DND-41 (cell line): ENCODE measurements at regions not wholly inside any gene's neighbourhood (a gene's known extent, or its start where the extent isn't known, plus 50 kb on each side); places are given as distances from the start of the nearest gene placed in this dataset.

Experiments
- ATAC-seq: fragments of 200-7000 bp; cut with Tn5 transposase; 3 replicates; pipeline ENCODE4 v1.9.1; 2021; ENCODE audit warnings: low read depth; ENCODE audit not compliant: insufficient read depth
- DNase-seq: peaks from one replicate; pipeline ENCODE4 v3.0.0-alpha.2; 2020
- H2AFZ ChIP-seq: 2 replicates; pipeline ENCODE4 v1.6.0; 2012; ENCODE audit warnings: low read depth, low read length
- H3K27ac ChIP-seq: 2 replicates; pipeline ENCODE4 v1.5.1; 2012; ENCODE audit warnings: low read length, inconsistent platforms
- H3K27me3 ChIP-seq: fragments of 200-600 bp; sonication (generic); 2 replicates; pipeline ENCODE4 v1.6.0; 2012; ENCODE audit warnings: low read length, mild to moderate bottlenecking, inconsistent platforms; ENCODE audit not compliant: insufficient read depth, poor library complexity
- H3K36me3 ChIP-seq: 2 replicates; pipeline ENCODE4 v1.5.1; 2012; ENCODE audit warnings: low read length, inconsistent platforms; ENCODE audit not compliant: insufficient read depth
- H3K4me1 ChIP-seq: 2 replicates; pipeline ENCODE4 v1.5.1; 2012; ENCODE audit warnings: mild to moderate bottlenecking, low read length; ENCODE audit not compliant: insufficient read depth
- H3K4me2 ChIP-seq: 2 replicates; pipeline ENCODE4 v1.6.0; 2012; ENCODE audit warnings: mild to moderate bottlenecking, moderate library complexity, low read length, inconsistent platforms; ENCODE audit not compliant: insufficient read depth
- H3K4me3 ChIP-seq, 2 experiments: fragments of 200-600 bp in 1 of 2; shearing (Covaris generic) in 1 of 2; 2 replicates each; pipeline ENCODE4 v1.5.1; 2012 to 2016; ENCODE audit warnings: inconsistent platforms in 2 of 2, low read length in 2 of 2, mild to moderate bottlenecking in 2 of 2, low read depth in 1 of 2, moderate library complexity in 1 of 2
- H3K79me2 ChIP-seq: 2 replicates; pipeline ENCODE4 v1.6.0; 2012; ENCODE audit warnings: low read length, inconsistent platforms; ENCODE audit not compliant: insufficient read depth
- H3K9ac ChIP-seq: 2 replicates; pipeline ENCODE4 v1.6.0; 2012; ENCODE audit warnings: low read depth, mild to moderate bottlenecking, inconsistent platforms, low read length, moderate library complexity
- H3K9me3 ChIP-seq: 2 replicates; pipeline ENCODE4 v1.5.1; 2012; ENCODE audit warnings: low read length, moderate library complexity, mild to moderate bottlenecking, inconsistent platforms; ENCODE audit not compliant: insufficient read depth, severe bottlenecking
- H4K20me1 ChIP-seq: 2 replicates; pipeline ENCODE4 v1.6.0; 2012; ENCODE audit warnings: low read length; ENCODE audit not compliant: insufficient read depth
- CTCF ChIP-seq: IDR thresholded peaks from 2 replicates; pipeline ENCODE4 v1.5.1; 2012; ENCODE audit warnings: borderline replicate concordance, low read length, moderate library complexity, mild to moderate bottlenecking; ENCODE audit not compliant: poor library complexity, severe bottlenecking; ENCODE audit errors: extremely low read depth
- EZH2 ChIP-seq: IDR thresholded peaks from 3 replicates; pipeline ENCODE4 v1.6.1; 2012; ENCODE audit warnings: borderline replicate concordance, low read depth, mild to moderate bottlenecking, moderate library complexity, low read length, inconsistent platforms; ENCODE audit not compliant: severe bottlenecking

GRCh38 chr10:78214955-78215354 lies 181.3 kb downstream of the RPS24 start:
- Histone ChIP-seq H3K4me2 (no peak overlapping the region), H3K79me2 (no peaks in the 10 kb centered on the region), H3K9ac (no peak overlapping the region), H2AFZ (no peak overlapping the region), H3K9me3 (no peaks in the 10 kb centered on the region), H3K4me1 (no peaks in the 10 kb centered on the region), H3K27ac (no peak overlapping the region), H4K20me1 (no peaks in the 10 kb centered on the region), H3K4me3 (no peak overlapping the region), H3K36me3 (no peaks in the 10 kb centered on the region), H3K27me3 (peaks cover 11% of the 10 kb centered on the region)
- no peak for TF ChIP-seq CTCF
- no peak for TF ChIP-seq EZH2
- ATAC-seq, result no peak
- DNase-seq, result no peak

DNA sequence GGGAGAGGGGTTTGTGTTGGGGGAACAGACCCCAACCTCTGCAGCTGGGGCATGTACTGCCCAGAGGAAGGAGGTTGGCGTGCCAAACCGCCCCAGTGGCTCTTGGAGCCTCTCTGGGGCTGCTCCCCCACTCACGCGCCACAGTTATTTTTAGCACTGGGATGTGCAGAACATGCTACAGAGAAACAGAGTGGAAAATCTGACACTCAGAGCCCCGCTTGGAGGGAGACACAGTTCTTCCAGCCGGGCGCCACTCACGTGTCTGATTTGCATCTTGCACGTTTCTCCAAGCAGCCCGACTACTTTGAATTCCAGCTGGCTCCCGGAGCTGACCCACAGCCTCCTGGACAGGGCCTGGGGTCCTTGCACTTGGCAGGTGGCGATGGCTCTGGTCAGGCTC lies 182.0 kb downstream of the RPS24 start:
- Histone ChIP-seq H3K4me3 (no peak overlapping the region), H3K27me3 (peaks cover 11% of the 10 kb centered on the region), H2AFZ (no peak overlapping the region), H3K4me2 (no peak overlapping the region), H3K9ac (no peak overlapping the region), H3K36me3 (no peaks in the 10 kb centered on the region), H3K27ac (no peak overlapping the region), H3K9me3 (no peaks in the 10 kb centered on the region), H3K4me1 (no peaks in the 10 kb centered on the region), H4K20me1 (no peaks in the 10 kb centered on the region), H3K79me2 (no peaks in the 10 kb centered on the region)
- no peak for ATAC-seq
- TF ChIP-seq CTCF (no peak), EZH2 (no peak)
- no peak for DNase-seq

- H3K9ac ChIP-seq, result no peak overlapping the region
- H4K20me1 ChIP-seq, result no peaks in the 10 kb centered on the region
- peaks cover 11% of the 10 kb centered on the region for H3K27me3 ChIP-seq
- H2AFZ ChIP-seq, result no peak overlapping the region
- no peaks in the 10 kb centered on the region for H3K36me3 ChIP-seq
- no peak overlapping the region for H3K4me2 ChIP-seq
- H3K9me3 ChIP-seq, result no peaks in the 10 kb centered on the region
- no peaks in the 10 kb centered on the region for H3K4me1 ChIP-seq
- H3K79me2 ChIP-seq, result no peaks in the 10 kb centered on the region
- no peak overlapping the region for H3K4me3 ChIP-seq
- TF ChIP-seq EZH2, result no peak
- no peak for TF ChIP-seq CTCF
- no peak for DNase-seq
- H3K27ac ChIP-seq, result no peak overlapping the region
- no peak for ATAC-seq
Observed at GRCh38 chr10:78217336-78217735, 183.7 kb downstream of the RPS24 start.
